ENCODE measurements at regions not wholly inside any gene's neighbourhood (a gene's known extent, or its start where the extent isn't known, plus 50 kb on each side); places are given as distances from the start of the nearest gene placed in this dataset.

DNA sequence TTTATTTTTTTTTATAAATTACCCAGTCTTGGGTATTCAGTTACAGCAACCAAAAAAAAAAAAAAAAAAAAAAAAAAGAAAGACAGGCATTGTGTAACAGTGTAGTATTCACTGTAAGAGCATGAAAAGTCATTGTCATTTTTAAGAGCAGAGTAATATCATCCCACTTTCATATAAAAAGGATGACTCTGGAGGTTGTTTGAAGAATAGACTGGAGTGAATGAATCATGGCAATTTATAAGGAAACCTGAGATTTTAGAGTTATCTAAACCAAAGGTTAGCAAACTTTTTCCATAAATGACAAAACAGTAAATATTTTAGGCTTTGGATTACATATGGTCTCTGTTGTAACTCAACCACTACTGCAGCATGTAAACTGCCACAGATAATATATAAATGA is 794.9 kb downstream of the NTRK3 start:
- no peak for DNase-seq (ENCODE audit: low read depth)
- H3K4me3 ChIP-seq (ENCODE audit: low read depth, low read length): no peak overlapping the region
- no peak for FAIRE-seq
- TF ChIP-seq, protein P1, sequence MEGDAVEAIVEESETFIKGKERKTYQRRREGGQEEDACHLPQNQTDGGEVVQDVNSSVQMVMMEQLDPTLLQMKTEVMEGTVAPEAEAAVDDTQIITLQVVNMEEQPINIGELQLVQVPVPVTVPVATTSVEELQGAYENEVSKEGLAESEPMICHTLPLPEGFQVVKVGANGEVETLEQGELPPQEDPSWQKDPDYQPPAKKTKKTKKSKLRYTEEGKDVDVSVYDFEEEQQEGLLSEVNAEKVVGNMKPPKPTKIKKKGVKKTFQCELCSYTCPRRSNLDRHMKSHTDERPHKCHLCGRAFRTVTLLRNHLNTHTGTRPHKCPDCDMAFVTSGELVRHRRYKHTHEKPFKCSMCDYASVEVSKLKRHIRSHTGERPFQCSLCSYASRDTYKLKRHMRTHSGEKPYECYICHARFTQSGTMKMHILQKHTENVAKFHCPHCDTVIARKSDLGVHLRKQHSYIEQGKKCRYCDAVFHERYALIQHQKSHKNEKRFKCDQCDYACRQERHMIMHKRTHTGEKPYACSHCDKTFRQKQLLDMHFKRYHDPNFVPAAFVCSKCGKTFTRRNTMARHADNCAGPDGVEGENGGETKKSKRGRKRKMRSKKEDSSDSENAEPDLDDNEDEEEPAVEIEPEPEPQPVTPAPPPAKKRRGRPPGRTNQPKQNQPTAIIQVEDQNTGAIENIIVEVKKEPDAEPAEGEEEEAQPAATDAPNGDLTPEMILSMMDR (IDR thresholded peaks at IDR 0.05; ENCODE audit: insufficient read depth, low read length, severe bottlenecking): no peak
- no peaks in the 10 kb centered on the region for H3K27me3 ChIP-seq (ENCODE audit: control insufficient read depth, insufficient read depth, low read length)
- H3K36me3 ChIP-seq (ENCODE audit: control insufficient read depth, insufficient read depth, low read length): no peaks in the 10 kb centered on the region

DNA sequence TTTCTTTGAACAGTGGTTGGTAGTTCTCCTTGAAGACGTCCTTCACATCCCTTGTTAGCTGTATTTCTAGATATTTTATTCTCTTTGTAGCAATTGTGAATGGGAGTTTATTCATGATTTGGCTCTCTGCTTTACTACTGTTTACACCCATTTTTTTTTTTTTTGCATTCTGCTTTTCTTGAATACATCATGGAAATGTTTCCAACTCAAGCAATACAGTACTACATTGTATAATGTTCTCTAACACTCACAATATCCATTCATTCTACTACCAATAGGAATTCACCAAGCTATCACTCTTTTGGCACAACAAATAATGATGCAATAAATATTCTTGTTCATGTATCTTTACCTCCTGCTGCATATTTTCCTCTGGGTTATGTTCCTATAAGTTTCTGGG is 801.7 kb downstream of the NTRK3 start:
- H3K36me3 ChIP-seq (ENCODE audit: control insufficient read depth, insufficient read depth, low read length): no peaks in the 10 kb centered on the region
- DNase-seq (ENCODE audit: low read depth) (no peak), FAIRE-seq (no peak)
- TF ChIP-seq, protein P1 (IDR thresholded peaks at IDR 0.05; ENCODE audit: insufficient read depth, low read length, severe bottlenecking): no peak
- no peaks in the 10 kb centered on the region for H3K27me3 ChIP-seq (ENCODE audit: control insufficient read depth, insufficient read depth, low read length)
- H3K4me3 ChIP-seq (ENCODE audit: low read depth, low read length): no peak overlapping the region

DNA sequence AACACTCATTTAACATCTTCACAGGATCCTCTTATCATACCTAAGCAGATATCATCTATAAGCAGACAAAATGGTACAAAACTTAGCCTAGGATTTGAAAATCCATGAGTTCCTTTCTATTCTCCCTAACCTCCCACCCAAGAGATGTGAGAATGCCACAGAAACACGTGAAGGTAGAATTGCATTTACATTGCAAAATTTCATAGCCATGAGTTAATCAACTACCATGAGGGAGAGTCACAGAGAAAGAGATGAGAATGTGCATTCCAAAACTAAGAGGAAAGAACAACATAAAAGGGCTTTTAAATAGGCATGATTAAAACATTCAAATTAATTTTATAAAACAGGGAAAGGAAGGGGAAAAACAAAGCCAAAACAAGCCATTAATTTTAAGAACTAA is 806.2 kb downstream of the NTRK3 start:
- FAIRE-seq: no peak
- TF ChIP-seq, protein P1 (IDR thresholded peaks at IDR 0.05; ENCODE audit: insufficient read depth, low read length, severe bottlenecking): no peak
- no peak for DNase-seq (ENCODE audit: low read depth)

DNA sequence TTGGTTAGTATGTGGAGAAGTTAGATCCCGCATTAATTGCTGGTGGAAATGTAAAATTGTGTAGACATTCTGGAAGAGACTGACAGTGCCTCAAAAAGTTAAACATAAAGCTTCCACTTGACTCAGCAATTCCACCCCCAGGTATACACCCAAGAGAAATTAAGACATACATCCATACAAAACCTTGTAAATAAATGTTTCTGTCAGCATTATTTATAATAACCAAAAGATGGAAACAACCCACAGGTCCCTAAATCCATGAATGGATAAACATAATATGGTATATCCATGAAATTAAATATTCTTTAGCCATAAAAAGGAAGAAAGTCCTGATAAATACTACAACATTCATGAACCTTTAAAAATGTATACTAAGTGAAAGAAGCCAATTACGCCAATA is 817.4 kb downstream of the NTRK3 start:
- no peaks in the 10 kb centered on the region for H3K27me3 ChIP-seq (ENCODE audit: control insufficient read depth, insufficient read depth, low read length)
- H3K36me3 ChIP-seq (ENCODE audit: control insufficient read depth, insufficient read depth, low read length): no peaks in the 10 kb centered on the region
- TF ChIP-seq, protein P1 (IDR thresholded peaks at IDR 0.05; ENCODE audit: insufficient read depth, low read length, severe bottlenecking): no peak
- no peak for DNase-seq (ENCODE audit: low read depth)
- no peak overlapping the region for H3K4me3 ChIP-seq (ENCODE audit: low read depth, low read length)
- no peak for FAIRE-seq

More for the DNA sequence above, 806.2 kb downstream of the NTRK3 start:
- Histone ChIP-seq H3K36me3 (ENCODE audit: control insufficient read depth, insufficient read depth, low read length) (no peaks in the 10 kb centered on the region), H3K27me3 (ENCODE audit: control insufficient read depth, insufficient read depth, low read length) (no peaks in the 10 kb centered on the region), H3K4me3 (ENCODE audit: low read depth, low read length) (no peak overlapping the region)

DNA sequence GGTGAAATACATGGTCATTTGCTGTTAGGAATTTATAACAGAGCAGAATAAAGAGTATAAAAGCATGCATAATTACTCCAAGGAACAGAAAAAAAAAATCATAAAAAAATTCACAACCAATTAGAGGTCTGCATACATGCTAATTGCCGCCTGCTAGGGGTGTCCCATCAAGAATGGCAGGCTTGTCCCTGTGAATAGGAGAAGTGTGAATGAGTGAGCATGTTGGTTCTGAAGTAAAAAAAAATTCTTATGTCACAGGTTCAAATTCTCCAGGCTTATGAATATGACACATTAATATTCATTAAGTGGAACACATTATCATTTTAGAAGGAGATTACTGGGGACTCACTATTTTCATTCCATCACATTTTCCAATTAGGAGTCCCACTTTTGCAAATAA is 822.7 kb downstream of the NTRK3 start:
- TF ChIP-seq, protein P1 (IDR thresholded peaks at IDR 0.05; ENCODE audit: insufficient read depth, low read length, severe bottlenecking): no peak
- H3K36me3 ChIP-seq (ENCODE audit: control insufficient read depth, insufficient read depth, low read length): no peaks in the 10 kb centered on the region
- FAIRE-seq (no peak), DNase-seq (ENCODE audit: low read depth) (no peak)
- H3K4me3 ChIP-seq (ENCODE audit: low read depth, low read length): no peak overlapping the region
- no peaks in the 10 kb centered on the region for H3K27me3 ChIP-seq (ENCODE audit: control insufficient read depth, insufficient read depth, low read length)

DNA sequence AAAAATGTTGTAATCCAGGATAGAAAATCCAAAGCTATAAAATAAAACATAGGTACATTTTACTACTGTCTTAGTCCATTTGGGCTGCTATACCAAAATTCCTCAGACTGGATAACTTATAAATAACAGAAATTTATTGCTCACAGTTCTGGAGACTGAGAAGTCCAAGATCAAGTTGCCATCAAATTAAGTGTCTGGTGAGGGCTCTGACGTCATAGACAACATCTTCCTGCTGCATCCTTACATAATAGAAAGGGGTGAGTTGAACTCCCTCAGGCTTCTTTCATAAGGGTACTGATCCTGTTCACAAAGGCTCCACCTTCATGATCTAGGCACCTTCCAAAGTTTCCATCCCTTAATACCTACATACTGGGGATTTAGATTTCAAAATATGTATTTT is 826.8 kb downstream of the NTRK3 start:
- no peaks in the 10 kb centered on the region for H3K27me3 ChIP-seq (ENCODE audit: control insufficient read depth, insufficient read depth, low read length)
- DNase-seq (ENCODE audit: low read depth): no peak
- no peaks in the 10 kb centered on the region for H3K36me3 ChIP-seq (ENCODE audit: control insufficient read depth, insufficient read depth, low read length)
- H3K4me3 ChIP-seq (ENCODE audit: low read depth, low read length): no peak overlapping the region
- no peak for FAIRE-seq
- TF ChIP-seq, protein P1 (IDR thresholded peaks at IDR 0.05; ENCODE audit: insufficient read depth, low read length, severe bottlenecking): no peak

Measured in bronchial epithelial cell (primary cell).